Upper lobe of right lung (tissue), 1 donor: ENCODE measurements at regions not wholly inside any gene's neighbourhood (a gene's known extent, or its start where the extent isn't known, plus 50 kb on each side); places are given as distances from the start of the nearest gene placed in this dataset.

Experiments used
- ATAC-seq: fragments of 200-7000 bp; cut with Tn5 transposase; one replicate; pipeline ENCODE4 v1.9.1; 2020; ENCODE audit warnings: mild to moderate bottlenecking, moderate library complexity
- DNase-seq: peaks from one replicate; pipeline ENCODE4 v3.0.0-alpha.2; 2020
- H3K27ac ChIP-seq: fragments of 200-600 bp; one replicate; pipeline ENCODE4 v1.8.0; 2022
- H3K27me3 ChIP-seq: fragments of 200-600 bp; one replicate; pipeline ENCODE4 v1.8.0; 2022; ENCODE audit warnings: mild to moderate bottlenecking
- H3K36me3 ChIP-seq: fragments of 200-600 bp; one replicate; pipeline ENCODE4 v1.8.0; 2022
- H3K4me1 ChIP-seq: fragments of 200-600 bp; one replicate; pipeline ENCODE4 v1.8.0; 2022
- H3K4me3 ChIP-seq: fragments of 200-600 bp; one replicate; pipeline ENCODE4 v1.8.0; 2022; ENCODE audit warnings: mild to moderate bottlenecking
- H3K9me3 ChIP-seq: fragments of 200-600 bp; one replicate; pipeline ENCODE4 v1.8.0; 2022
- CTCF ChIP-seq: fragments of 200-600 bp; IDR thresholded peaks from one replicate; pipeline ENCODE4 v1.8.0; 2022; ENCODE audit warnings: antibody characterized with exemption
- intact Hi-C: fragments of 100-400 bp; cut with DNase I; formaldehyde crosslinking; loops from one replicate; pipeline ENCODE4 v1.11.0; 2022
- donor health status: DM: no; HTN: yes; CAD: no; lungs with severe emphysema.

DNA sequence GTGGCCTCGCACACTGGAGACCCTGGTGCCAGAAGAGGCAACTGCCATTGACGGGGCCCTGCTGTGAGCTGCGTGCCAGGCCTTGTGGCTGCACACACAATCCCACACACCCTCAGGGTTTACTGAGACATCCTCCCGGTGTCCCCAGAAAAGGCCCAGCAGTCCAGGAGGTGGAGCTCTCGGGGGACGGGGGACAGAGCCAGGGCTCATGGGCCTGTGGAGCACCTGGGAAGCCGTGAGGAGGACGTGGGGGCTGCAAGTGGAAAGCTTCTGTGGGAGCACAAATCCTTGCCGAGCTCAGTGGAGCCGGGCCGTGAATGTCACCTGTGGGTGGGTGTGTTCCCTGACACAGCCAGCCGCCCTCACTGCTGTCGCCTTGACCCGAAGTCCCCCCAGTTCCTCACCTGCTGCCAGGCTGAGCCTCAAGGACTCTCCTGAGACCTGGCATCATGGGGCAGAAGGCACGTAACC lies 609.7 kb downstream of the TBC1D22A start:
- ATAC-seq (no peak), DNase-seq (no peak)
- TF ChIP-seq CTCF = no peak
- no peaks in the 10 kb centered on the region for H3K9me3 ChIP-seq
- intact Hi-C loops = no loop called here
- H3K4me3 ChIP-seq = no peak overlapping the region
- no peaks in the 10 kb centered on the region for H3K36me3 ChIP-seq
- H3K4me1 ChIP-seq = no peaks in the 10 kb centered on the region
- no peak overlapping the region for H3K27ac ChIP-seq
- H3K27me3 ChIP-seq = peaks cover 3% of the 10 kb centered on the region

- TF ChIP-seq CTCF = no peak
- H3K27me3 ChIP-seq = peaks cover 5% of the 10 kb centered on the region
- H3K4me1 ChIP-seq = no peaks in the 10 kb centered on the region
- no peak overlapping the region for H3K27ac ChIP-seq
- ATAC-seq (no peak), DNase-seq (no peak)
- H3K4me3 ChIP-seq = no peak overlapping the region
- no peaks in the 10 kb centered on the region for H3K36me3 ChIP-seq
- intact Hi-C loops = no loop called here
- no peaks in the 10 kb centered on the region for H3K9me3 ChIP-seq
Measured at GRCh38 chr22:47371263-47372090, 609.0 kb downstream of the TBC1D22A start.

- intact Hi-C loops = no loop called here
- ATAC-seq (no peak), DNase-seq (no peak)
- no peaks in the 10 kb centered on the region for H3K36me3 ChIP-seq
- no peaks in the 10 kb centered on the region for H3K4me1 ChIP-seq
- no peak overlapping the region for H3K4me3 ChIP-seq
- peaks cover 5% of the 10 kb centered on the region for H3K27me3 ChIP-seq
- no peak for TF ChIP-seq CTCF
- H3K27ac ChIP-seq = no peak overlapping the region
- no peaks in the 10 kb centered on the region for H3K9me3 ChIP-seq
Measured at GRCh38 chr22:47370448-47371262, 608.2 kb downstream of the TBC1D22A start.

- no peak for DNase-seq
- Histone ChIP-seq H3K9me3 (no peaks in the 10 kb centered on the region), H3K27me3 (peaks cover 5% of the 10 kb centered on the region), H3K4me1 (no peaks in the 10 kb centered on the region), H3K4me3 (no peak overlapping the region), H3K36me3 (no peaks in the 10 kb centered on the region), H3K27ac (no peak overlapping the region)
- intact Hi-C loops = no loop called here
- TF ChIP-seq CTCF = no peak
- ATAC-seq = no peak
Measured at GRCh38 chr22:47369431-47370015, 607.1 kb downstream of the TBC1D22A start.

GRCh38 chr22:47369020-47369419 lies 606.6 kb downstream of the TBC1D22A start:
- no peak for ATAC-seq
- Histone ChIP-seq H3K27ac (no peak overlapping the region), H3K36me3 (no peaks in the 10 kb centered on the region), H3K9me3 (no peaks in the 10 kb centered on the region), H3K4me1 (no peaks in the 10 kb centered on the region), H3K4me3 (no peak overlapping the region), H3K27me3 (peaks cover 5% of the 10 kb centered on the region)
- intact Hi-C loops = no loop called here
- TF ChIP-seq CTCF = no peak
- no peak for DNase-seq
